Mammary epithelial cell (primary cell): ENCODE measurements at regions not wholly inside any gene's neighbourhood (a gene's known extent, or its start where the extent isn't known, plus 50 kb on each side); places are given as distances from the start of the nearest gene placed in this dataset.

Experiments used
- EZH2 ChIP-seq: IDR thresholded peaks from 2 replicates; pipeline ENCODE4 v1.6.1; 2012; ENCODE audit warnings: low read length, inconsistent platforms, borderline replicate concordance
- TF ChIP-seq, protein P1 (sequence below), 2 donors: IDR thresholded peaks in 1 of 2; conservative IDR thresholded peaks in 1 of 2; 2 replicates each; pipeline ENCODE4 v1.5.1; 2011 to 2012; ENCODE audit warnings: inconsistent platforms in 2 of 2, low read length in 2 of 2, mild to moderate bottlenecking in 2 of 2, control low read depth in 1 of 2, low read depth in 1 of 2; ENCODE audit not compliant: insufficient read depth in 1 of 2; ENCODE audit errors: extremely low read depth in 1 of 2

DNA sequence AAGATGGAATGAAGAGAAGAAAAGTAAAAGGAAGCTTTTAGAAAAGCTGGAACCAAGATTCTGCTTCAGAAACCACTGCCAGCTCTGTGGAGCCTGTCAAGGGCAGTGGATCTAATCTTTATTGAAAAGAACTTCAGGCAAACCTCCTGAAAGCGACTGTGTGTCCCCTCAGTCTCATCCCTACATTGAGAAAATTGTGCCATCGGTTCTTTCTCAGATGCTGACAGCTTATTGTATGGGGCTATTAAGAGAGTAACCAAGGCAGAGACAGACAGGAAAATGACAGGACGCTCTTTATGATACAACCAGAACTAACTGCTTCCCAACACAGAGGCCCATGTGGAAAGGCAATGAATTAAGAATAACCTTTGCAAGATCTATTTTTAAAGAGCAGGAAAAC is 763.2 kb upstream of the CHAC2 start:
- TF ChIP-seq, protein P1, sequence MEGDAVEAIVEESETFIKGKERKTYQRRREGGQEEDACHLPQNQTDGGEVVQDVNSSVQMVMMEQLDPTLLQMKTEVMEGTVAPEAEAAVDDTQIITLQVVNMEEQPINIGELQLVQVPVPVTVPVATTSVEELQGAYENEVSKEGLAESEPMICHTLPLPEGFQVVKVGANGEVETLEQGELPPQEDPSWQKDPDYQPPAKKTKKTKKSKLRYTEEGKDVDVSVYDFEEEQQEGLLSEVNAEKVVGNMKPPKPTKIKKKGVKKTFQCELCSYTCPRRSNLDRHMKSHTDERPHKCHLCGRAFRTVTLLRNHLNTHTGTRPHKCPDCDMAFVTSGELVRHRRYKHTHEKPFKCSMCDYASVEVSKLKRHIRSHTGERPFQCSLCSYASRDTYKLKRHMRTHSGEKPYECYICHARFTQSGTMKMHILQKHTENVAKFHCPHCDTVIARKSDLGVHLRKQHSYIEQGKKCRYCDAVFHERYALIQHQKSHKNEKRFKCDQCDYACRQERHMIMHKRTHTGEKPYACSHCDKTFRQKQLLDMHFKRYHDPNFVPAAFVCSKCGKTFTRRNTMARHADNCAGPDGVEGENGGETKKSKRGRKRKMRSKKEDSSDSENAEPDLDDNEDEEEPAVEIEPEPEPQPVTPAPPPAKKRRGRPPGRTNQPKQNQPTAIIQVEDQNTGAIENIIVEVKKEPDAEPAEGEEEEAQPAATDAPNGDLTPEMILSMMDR (conservative IDR thresholded peaks at IDR 0.05 in 1 of 2, IDR thresholded peaks at IDR 0.05 in 1 of 2; ENCODE audit: extremely low read depth in 1 of 2, insufficient read depth in 1 of 2, low read depth in 1 of 2, low read length in 2 of 2) = no peak
- TF ChIP-seq EZH2 = no peak
